Mesodermal cell (in vitro differentiated cells): ENCODE measurements at regions not wholly inside any gene's neighbourhood (a gene's known extent, or its start where the extent isn't known, plus 50 kb on each side); places are given as distances from the start of the nearest gene placed in this dataset.
"Not testable (repeated sequence)": the region's sequence is repeated elsewhere in the genome, so short reads cannot be mapped to it uniquely, and the experiment has no call there.

Experiments used
- H3K27ac ChIP-seq: 2 replicates; pipeline ENCODE4 v1.7.0; 2013; ENCODE audit warnings: mild to moderate bottlenecking, low read depth, low read length, moderate library complexity; ENCODE audit not compliant: severe bottlenecking
- H3K36me3 ChIP-seq: 2 replicates; pipeline ENCODE4 v1.7.1; 2013; ENCODE audit warnings: mild to moderate bottlenecking, low read length, moderate library complexity; ENCODE audit not compliant: control insufficient read depth, insufficient read depth
- H3K4me1 ChIP-seq: one replicate; pipeline ENCODE4 v1.7.1; 2013; ENCODE audit warnings: mild to moderate bottlenecking, low read length; ENCODE audit not compliant: insufficient read depth, control insufficient read depth, poor library complexity, severe bottlenecking
- H3K4me3 ChIP-seq: 2 replicates; pipeline ENCODE4 v1.7.0; 2013; ENCODE audit warnings: low read length, control low read depth, mild to moderate bottlenecking; ENCODE audit not compliant: insufficient read depth, poor library complexity, severe bottlenecking; ENCODE audit errors: extremely low read depth
- H3K9me3 ChIP-seq: 2 replicates; pipeline ENCODE4 v1.7.1; 2013; ENCODE audit warnings: mild to moderate bottlenecking, low read length, moderate library complexity; ENCODE audit not compliant: control insufficient read depth
- WGBS, 2 experiments: methylation state at CpG; one replicate each; pipeline ENCODE4 v1.1.5; 2013; ENCODE audit warnings: missing lambda C conversion rate in 2 of 2; ENCODE audit not compliant: insufficient coverage in 2 of 2; 5-methylcytosine and 5-hydroxymethylcytosine counted together

DNA sequence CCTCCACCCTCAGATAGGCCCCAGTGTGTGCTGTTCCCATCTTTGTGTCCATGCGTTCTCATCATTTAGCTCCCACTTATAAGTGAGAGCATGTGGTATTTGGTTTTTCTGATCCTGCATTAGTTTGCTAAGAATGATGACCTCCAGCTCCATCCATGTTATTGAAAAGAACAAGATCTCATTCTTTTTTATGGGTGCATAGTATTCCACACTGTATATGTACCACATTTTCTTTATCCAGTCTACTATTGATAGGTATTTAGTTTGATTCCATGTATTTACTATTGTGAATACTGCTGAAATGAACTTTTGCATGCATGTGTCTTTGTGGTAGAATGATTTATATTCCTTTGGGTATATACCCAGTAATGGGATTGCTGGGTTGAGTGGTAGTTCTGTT lies 303.3 kb downstream of the SEMA3D start:
- no CpG with 5 or more reads among the region's 1 CpG for WGBS, 2 experiments
- not testable (repeated sequence) for H3K4me3 ChIP-seq, H3K27ac ChIP-seq

DNA sequence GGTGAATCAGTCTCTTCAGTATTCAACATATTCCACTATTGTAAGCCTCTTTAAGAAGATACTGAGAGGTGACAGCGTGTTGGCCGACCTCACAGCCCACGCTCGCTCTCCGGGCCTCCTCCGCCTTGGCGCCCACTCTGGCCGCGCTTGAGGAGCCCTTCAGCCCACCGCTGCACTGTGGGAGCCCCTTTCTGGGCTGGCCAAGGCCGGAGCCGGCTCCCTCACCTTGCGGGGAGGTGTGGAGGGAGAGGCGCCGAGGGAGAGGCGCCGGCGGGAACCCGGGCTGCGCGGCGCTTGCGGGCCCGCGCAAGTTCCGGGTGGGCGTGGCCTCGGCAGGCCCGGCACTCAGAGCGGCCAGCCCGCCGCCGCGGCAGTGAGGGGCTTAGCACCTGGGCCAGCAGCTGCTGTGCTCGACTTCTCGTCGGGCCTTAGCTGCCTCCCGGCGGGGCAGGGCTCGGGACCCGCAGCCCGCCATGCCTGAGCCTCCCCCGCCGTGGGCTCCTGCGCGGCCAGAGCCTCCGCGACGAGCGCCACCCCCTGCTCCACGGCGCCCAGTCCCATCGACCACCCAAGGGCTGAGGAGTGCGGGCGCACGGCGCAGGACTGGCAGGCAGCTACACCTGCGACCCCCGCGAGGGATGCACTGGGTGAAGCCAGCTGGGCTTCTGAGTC lies 306.4 kb downstream of the SEMA3D start:
- H3K4me3 ChIP-seq, H3K36me3 ChIP-seq: not testable (repeated sequence)
- WGBS, 2 experiments: 94 to 98% methylated on average over 35 to 57 of the region's 60 CpGs

More for the DNA sequence above, 303.3 kb downstream of the SEMA3D start:
- not testable (repeated sequence) for H3K36me3 ChIP-seq, H3K4me1 ChIP-seq, H3K9me3 ChIP-seq

DNA sequence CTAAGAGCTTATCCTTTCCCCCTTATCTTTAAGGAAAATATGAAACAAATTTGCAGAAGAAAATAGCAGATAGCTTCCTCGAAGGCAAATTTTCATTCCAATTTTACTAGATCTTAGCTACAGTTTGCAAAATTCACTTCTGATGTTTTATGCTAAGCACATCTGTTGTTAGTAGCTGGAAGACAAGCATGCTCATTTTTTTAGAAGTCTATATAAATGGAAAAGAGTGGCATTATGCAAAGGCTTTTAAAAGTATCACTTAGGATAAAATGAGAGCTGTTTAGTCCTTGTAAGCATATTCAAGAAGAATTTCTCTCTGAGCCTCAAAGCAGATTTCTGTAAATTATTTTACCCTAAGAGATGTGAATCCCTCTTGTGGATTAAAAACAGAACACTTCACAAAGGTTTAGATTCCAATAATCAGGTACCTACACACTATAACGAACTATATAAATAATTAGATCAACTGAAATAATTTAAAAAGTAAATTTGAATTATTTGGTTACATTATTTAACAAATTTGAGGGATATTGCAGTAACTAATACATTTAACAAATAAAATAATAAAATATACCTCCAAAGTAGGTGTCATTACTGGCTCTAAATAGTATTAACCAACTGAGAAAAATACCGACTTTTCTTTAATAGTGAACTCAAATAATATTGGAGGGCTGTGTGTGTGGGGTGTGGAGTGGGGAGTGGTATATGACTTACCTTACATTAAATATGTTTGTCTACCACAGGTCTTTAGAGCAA lies 307.1 kb downstream of the SEMA3D start:
- Histone ChIP-seq H3K9me3 (no peaks in the 10 kb centered on the region), H3K36me3 (no peaks in the 10 kb centered on the region), H3K4me3 (no peak overlapping the region), H3K4me1 (no peaks in the 10 kb centered on the region), H3K27ac (no peak overlapping the region)
- WGBS, 2 experiments: no CpG with 5 or more reads among the region's 3 CpGs

More for the DNA sequence above, 306.4 kb downstream of the SEMA3D start:
- not testable (repeated sequence) for H3K27ac ChIP-seq, H3K4me1 ChIP-seq, H3K9me3 ChIP-seq

DNA sequence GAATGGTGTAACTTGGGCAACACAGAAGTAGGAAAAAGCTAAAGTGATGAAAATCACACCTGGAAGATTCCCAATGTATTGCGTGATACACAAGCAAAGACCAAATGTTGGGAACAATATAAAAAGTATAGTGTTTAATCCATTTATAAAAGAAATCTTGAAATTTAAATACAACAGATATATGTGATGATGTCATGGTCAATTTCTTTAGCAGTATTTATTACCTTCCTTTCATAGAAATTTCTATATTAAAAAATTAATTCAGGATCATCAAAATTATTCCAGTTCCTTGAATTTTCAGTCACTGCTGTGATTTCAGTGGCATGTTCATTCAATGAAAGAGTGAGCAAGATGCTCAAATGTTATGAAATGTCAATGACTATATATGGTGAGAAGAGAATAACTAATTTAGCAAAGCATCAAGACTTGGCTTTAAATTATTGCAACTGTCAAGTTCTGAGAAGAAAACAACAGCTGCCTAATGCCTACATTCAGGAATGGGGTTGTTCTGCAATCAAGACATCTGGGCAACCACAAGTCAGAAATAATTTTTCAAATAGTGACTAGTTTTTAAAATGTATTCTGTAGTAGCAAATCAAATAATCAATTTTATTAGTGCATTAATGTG lies 308.8 kb downstream of the SEMA3D start:
- H3K4me1 ChIP-seq: no peaks in the 10 kb centered on the region
- H3K27ac ChIP-seq: no peak overlapping the region
- H3K9me3 ChIP-seq: no peaks in the 10 kb centered on the region
- WGBS, 2 experiments: no CpG with 5 or more reads among the region's 1 CpG
- H3K4me3 ChIP-seq: no peak overlapping the region
- no peaks in the 10 kb centered on the region for H3K36me3 ChIP-seq

DNA sequence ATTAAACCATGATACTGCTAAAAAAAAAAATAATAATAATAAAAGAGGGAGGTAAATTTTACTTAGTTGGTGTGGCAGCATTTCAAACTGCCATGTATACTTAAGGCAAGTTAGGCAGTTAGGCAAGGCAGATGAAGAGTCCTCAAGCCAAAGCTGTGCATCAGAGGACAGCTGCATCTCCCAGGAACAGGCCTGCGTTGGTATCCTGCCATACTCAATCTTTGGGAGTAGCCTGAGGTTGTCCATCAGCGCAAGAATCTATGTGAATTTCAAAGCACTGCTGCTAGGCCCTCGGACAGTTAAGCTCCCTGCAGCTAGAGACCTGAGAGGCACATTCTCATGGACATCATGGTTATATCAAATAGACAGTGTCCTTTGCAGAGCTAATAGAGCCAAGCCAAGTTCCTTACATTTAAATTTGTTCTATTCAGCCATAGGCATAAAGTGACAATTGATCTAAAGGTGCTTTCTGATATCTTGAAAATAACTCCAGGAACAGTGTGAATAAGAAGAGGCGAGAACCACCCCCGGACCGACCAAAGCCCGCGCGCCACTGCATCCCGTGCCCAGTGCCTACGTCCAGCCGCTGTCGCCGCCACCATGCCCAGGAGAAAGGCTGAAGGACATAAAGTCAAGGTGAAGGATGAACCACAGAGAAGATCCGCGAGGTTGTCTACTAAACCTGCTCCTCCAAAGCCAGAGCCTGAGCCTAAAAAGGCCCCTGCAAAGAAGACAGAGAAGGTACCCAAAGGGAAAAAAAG lies 310.6 kb downstream of the SEMA3D start:
- Histone ChIP-seq H3K4me1 (no peaks in the 10 kb centered on the region), H3K9me3 (no peaks in the 10 kb centered on the region)
- 93 to 97% methylated on average over 14 to 15 of the region's 16 CpGs for WGBS, 2 experiments

DNA sequence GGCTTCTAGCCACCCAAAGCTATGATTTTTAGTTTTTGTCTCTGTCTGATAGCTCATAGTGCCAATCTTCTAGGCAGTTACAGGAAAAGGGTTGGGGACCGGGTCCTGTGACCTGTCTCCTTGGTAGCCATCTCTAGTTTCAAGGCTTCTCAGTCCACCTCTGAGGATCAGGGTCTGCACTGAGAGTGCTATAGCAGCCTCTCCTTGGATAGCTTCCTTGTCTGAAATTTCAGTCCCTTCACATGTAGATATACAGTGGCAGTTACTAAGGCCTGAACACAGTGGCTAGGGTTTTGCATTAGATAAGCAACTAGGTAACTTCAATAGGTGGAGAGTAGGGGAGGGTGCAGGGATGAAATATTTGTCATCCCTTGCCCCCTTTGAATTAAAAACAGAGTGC lies 321.3 kb downstream of the SEMA3D start:
- Histone ChIP-seq H3K27ac (no peak overlapping the region), H3K4me1 (no peaks in the 10 kb centered on the region), H3K4me3 (no peak overlapping the region), H3K9me3 (no peaks in the 10 kb centered on the region), H3K36me3 (no peaks in the 10 kb centered on the region)
- 71 to 80% methylated on average over 1 of the region's 1 CpG for WGBS, 2 experiments

More for the DNA sequence above, 310.6 kb downstream of the SEMA3D start:
- H3K27ac ChIP-seq: no peak overlapping the region
- no peaks in the 10 kb centered on the region for H3K36me3 ChIP-seq
- no peak overlapping the region for H3K4me3 ChIP-seq

DNA sequence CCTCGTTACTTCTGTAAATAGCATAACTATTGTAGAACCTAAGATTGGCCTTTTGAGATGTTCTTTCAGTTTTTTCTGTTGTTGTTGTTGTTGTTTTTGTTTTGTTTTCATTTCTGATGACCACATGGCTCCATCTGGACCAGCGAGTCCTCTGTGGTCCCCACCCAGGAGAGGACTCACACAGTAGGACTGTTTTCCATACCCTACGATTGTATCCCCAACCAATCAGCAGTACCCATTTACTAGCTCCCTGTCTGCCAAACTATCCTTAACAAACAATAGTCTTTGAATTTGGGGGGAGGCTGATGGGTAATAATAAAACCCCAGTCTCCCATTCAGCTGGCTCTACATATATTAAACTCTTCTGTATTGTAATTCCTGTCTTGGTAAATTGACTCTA lies 329.5 kb downstream of the SEMA3D start:
- no peaks in the 10 kb centered on the region for H3K36me3 ChIP-seq
- 80 to 83% methylated on average over 1 of the region's 3 CpGs for WGBS, 2 experiments
- H3K4me3 ChIP-seq: no peak overlapping the region
- H3K9me3 ChIP-seq: no peaks in the 10 kb centered on the region
- H3K4me1 ChIP-seq: no peaks in the 10 kb centered on the region
- no peak overlapping the region for H3K27ac ChIP-seq

DNA sequence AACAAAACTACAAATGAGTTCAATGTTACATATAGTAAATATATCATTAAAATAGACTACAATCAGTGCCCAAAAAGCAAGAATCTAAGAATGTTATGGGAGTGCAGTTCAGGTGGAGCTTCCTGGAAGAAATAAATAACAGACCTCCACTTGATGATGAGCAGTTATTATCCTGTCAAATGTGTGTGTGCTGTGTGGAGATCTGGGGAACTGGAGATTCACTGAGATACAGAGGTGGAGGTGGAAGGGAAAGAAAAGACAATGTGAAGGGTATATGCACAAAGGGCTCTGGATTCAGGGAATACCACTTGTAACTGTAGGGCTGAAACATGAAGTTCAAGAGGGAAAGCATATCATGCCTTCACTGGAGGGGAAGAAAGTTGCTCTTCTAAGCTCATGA lies 331.1 kb downstream of the SEMA3D start:
- H3K36me3 ChIP-seq: no peaks in the 10 kb centered on the region
- H3K4me3 ChIP-seq: no peak overlapping the region
- no peak overlapping the region for H3K27ac ChIP-seq
- no peaks in the 10 kb centered on the region for H3K4me1 ChIP-seq
- H3K9me3 ChIP-seq: no peaks in the 10 kb centered on the region

DNA sequence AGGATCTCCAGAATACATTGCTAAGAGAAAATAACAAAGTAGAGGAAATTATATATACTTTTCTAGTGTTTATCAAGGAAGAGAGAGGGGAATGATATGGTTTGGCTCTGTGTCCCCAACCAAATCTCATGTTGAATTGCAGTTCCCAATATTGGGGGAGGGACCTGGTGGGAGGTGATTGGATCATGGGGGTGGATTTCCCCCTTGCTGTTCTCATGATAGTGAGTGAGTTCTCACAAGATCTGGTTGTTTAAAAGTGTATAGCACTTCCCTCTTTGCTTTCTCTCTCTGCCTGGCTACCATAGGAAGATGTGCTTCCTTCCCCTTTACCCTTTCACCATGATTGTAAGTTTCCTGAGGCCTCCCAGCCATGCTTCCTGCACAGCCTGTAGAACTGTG lies 337.9 kb downstream of the SEMA3D start:
- not testable (repeated sequence) for H3K4me3 ChIP-seq, H3K36me3 ChIP-seq, H3K9me3 ChIP-seq, H3K4me1 ChIP-seq, H3K27ac ChIP-seq

DNA sequence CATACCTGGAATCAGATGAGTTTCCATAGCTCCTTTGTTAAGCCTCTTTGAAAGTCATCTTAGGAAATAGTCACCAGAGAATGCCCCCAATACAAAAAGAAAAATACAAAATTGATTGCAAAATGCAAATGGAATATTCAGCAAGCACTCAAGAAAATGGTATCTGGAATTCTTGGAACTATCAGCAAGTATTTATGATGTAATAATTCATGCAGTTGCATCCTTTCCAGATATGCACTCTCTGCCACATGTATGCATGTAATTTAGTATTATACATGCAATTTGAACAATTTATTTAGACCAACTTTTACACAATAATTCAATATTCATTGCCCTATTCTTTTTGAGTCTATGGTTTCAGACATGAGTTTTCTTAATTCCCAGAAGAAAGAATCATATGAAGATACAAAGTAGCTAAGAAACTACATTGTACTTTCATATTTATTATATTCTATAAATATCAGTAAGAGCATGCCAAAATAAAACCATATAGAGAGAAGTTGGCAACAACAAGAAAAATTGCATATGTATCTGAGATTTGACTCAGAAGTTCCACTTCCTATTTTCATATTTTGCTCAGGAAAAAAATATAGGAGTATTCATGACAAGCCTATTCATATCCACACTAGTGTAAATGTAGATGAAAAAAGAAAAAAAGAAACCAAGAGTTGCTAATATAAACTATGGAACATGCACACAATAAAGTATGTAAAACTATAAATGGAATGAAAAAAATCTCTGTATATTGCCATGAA lies 338.5 kb downstream of the SEMA3D start:
- H3K4me1 ChIP-seq: no peaks in the 10 kb centered on the region
- no peaks in the 10 kb centered on the region for H3K9me3 ChIP-seq
- H3K27ac ChIP-seq: no peak overlapping the region
- H3K4me3 ChIP-seq: no peak overlapping the region
- H3K36me3 ChIP-seq: no peaks in the 10 kb centered on the region
